Suppressor macrophage (primary cell): ENCODE measurements at regions not wholly inside any gene's neighbourhood (a gene's known extent, or its start where the extent isn't known, plus 50 kb on each side); places are given as distances from the start of the nearest gene placed in this dataset.
"Not testable (repeated sequence)": the region's sequence is repeated elsewhere in the genome, so short reads cannot be mapped to it uniquely, and the experiment has no call there.

Experiments used
- DNase-seq, 4 experiments: peaks; one replicate each; pipeline ENCODE4 v3.0.0-alpha.2; 2020 to 2022

- DNase-seq: no peak
Observed at GRCh38 chr12:105590571-105590970, 260.1 kb downstream of the C12orf75 start.

GRCh38 chr12:105595440-105595839, 264.9 kb downstream of the C12orf75 start:
- no peak for DNase-seq

- no peak for DNase-seq
Observed at GRCh38 chr12:105596731-105597130, 266.2 kb downstream of the C12orf75 start.

GRCh38 chr12:105598031-105598430, 267.5 kb downstream of the C12orf75 start:
- DNase-seq: no peak

GRCh38 chr12:105600911-105601545, 270.5 kb downstream of the C12orf75 start:
- no peak for DNase-seq

GRCh38 chr12:105602312-105602711, 271.8 kb downstream of the C12orf75 start:
- peak in 1 of 4 experiments; percentile 1 for DNase-seq

- DNase-seq: not testable (repeated sequence)
Observed at GRCh38 chr12:105604281-105604680, 273.8 kb downstream of the C12orf75 start.

GRCh38 chr12:105606613-105607012, 276.1 kb downstream of the C12orf75 start:
- not testable (repeated sequence) for DNase-seq

GRCh38 chr12:105609001-105609400, 278.5 kb downstream of the C12orf75 start:
- DNase-seq: not testable (repeated sequence)

- DNase-seq: no peak
Observed at GRCh38 chr12:105610459-105610858, 280.0 kb downstream of the C12orf75 start.

GRCh38 chr12:105611340-105611739, 280.8 kb downstream of the C12orf75 start:
- DNase-seq: no peak

- DNase-seq: no peak
Observed at GRCh38 chr12:105613269-105613668, 282.8 kb downstream of the C12orf75 start.

- no peak for DNase-seq
Observed at GRCh38 chr12:105613887-105614286, 283.4 kb downstream of the C12orf75 start.

- DNase-seq: no peak
Observed at GRCh38 chr12:105616971-105617540, 286.6 kb downstream of the C12orf75 start.

- DNase-seq: no peak
Observed at GRCh38 chr12:105622220-105622619, 291.7 kb downstream of the C12orf75 start.

GRCh38 chr12:105622846-105623736, 292.6 kb downstream of the C12orf75 start:
- DNase-seq: no peak

- DNase-seq: no peak
Observed at GRCh38 chr12:105626653-105627052, 296.2 kb downstream of the C12orf75 start.

GRCh38 chr12:105637470-105637869, 307.0 kb downstream of the C12orf75 start:
- no peak for DNase-seq

- DNase-seq: no peak
Observed at GRCh38 chr12:105640761-105641160, 310.3 kb downstream of the C12orf75 start.

GRCh38 chr12:105641749-105642148, 311.3 kb downstream of the C12orf75 start:
- DNase-seq: no peak

GRCh38 chr12:105644770-105645169, 314.3 kb downstream of the C12orf75 start:
- DNase-seq: no peak

- DNase-seq: no peak
Observed at GRCh38 chr12:105654606-105655005, 324.1 kb downstream of the C12orf75 start.

- no peak for DNase-seq
Observed at GRCh38 chr12:105658389-105658788, 327.9 kb downstream of the C12orf75 start.
